CD4-positive, alpha-beta memory T cell (primary cell): ENCODE measurements at regions not wholly inside any gene's neighbourhood (a gene's known extent, or its start where the extent isn't known, plus 50 kb on each side); places are given as distances from the start of the nearest gene placed in this dataset.
"Not testable (repeated sequence)": the region's sequence is repeated elsewhere in the genome, so short reads cannot be mapped to it uniquely, and the experiment has no call there.

Experiments
- CTCF ChIA-PET: fragments of 350-600 bp; sonication (Branson Sonifier 250); formaldehyde crosslinking; loops from one replicate; lab custom pipeline; 2021; ENCODE audit warnings: inconsistent platforms; ENCODE audit not compliant: partially characterized antibody; lab: Charles Lee
- POLR2A ChIA-PET: fragments of 350-600 bp; sonication (Branson Sonifier 250); formaldehyde crosslinking; loops from one replicate; lab custom pipeline; 2021; ENCODE audit not compliant: partially characterized antibody; lab: Charles Lee
- DNase-seq, 5 donors: peaks; one replicate each; pipeline versions ENCODE4 v3.0.0 to v3.0.0-alpha.2; 2020 to 2022; ENCODE audit warnings: mixed read lengths in 1 of 5
- H3K27ac ChIP-seq: one replicate; pipeline ENCODE4 v1.7.0; 2013; ENCODE audit warnings: low read depth, low read length
- H3K27me3 ChIP-seq: 2 replicates; pipeline ENCODE4 v1.7.0; 2013; ENCODE audit warnings: mild to moderate bottlenecking, low read length, moderate library complexity; ENCODE audit not compliant: insufficient read depth
- H3K36me3 ChIP-seq: 2 replicates; pipeline ENCODE4 v1.7.0; 2013; ENCODE audit warnings: mild to moderate bottlenecking, low read length, moderate library complexity; ENCODE audit not compliant: insufficient read depth
- H3K4me1 ChIP-seq: 2 replicates; pipeline ENCODE4 v1.7.0; 2013; ENCODE audit warnings: mild to moderate bottlenecking, low read length, moderate library complexity; ENCODE audit not compliant: insufficient read depth
- H3K4me3 ChIP-seq, 2 donors: one replicate each; pipeline ENCODE4 v1.7.0; 2013; ENCODE audit warnings: low read length in 2 of 2, mild to moderate bottlenecking in 1 of 2
- H3K9me3 ChIP-seq, 2 donors: one replicate each; pipeline ENCODE4 v1.7.0; 2013; ENCODE audit warnings: low read length in 2 of 2, control low read depth in 1 of 2; ENCODE audit not compliant: control insufficient read depth in 1 of 2
- H3K27ac Mint-ChIP-seq, 7 donors: one replicate each; pipeline ENCODE4 v1.8.0; 2020 to 2021; ENCODE audit warnings: mixed read lengths in 7 of 7, mild to moderate bottlenecking in 6 of 7, inconsistent platforms in 3 of 7, moderate library complexity in 3 of 7
- H3K27me3 Mint-ChIP-seq, 2 donors: one replicate each; pipeline ENCODE4 v1.8.0; 2020 to 2021; ENCODE audit warnings: mixed read lengths in 2 of 2
- H3K36me3 Mint-ChIP-seq, 2 donors: one replicate each; pipeline ENCODE4 v1.8.0; 2020 to 2021; ENCODE audit warnings: mixed read lengths in 2 of 2, inconsistent platforms in 1 of 2, mild to moderate bottlenecking in 1 of 2
- H3K4me1 Mint-ChIP-seq, 4 donors: one replicate each; pipeline ENCODE4 v1.8.0; 2020 to 2021; ENCODE audit warnings: mixed read lengths in 4 of 4, mild to moderate bottlenecking in 1 of 4
- H3K4me3 Mint-ChIP-seq, 8 donors: one replicate each; pipeline ENCODE4 v1.8.0; 2020 to 2021; ENCODE audit warnings: mixed read lengths in 8 of 8, mild to moderate bottlenecking in 7 of 8, moderate library complexity in 6 of 8, inconsistent platforms in 3 of 8
- H3K9me3 Mint-ChIP-seq, 8 donors: one replicate each; pipeline ENCODE4 v1.8.0; 2020 to 2021; ENCODE audit warnings: mixed read lengths in 8 of 8, mild to moderate bottlenecking in 5 of 8, inconsistent platforms in 3 of 8, moderate library complexity in 1 of 8
- intact Hi-C: fragments of 100-400 bp; cut with micrococcal nuclease; formaldehyde crosslinking; loops from one replicate; pipeline ENCODE4 v1.15.1; 2023

DNA sequence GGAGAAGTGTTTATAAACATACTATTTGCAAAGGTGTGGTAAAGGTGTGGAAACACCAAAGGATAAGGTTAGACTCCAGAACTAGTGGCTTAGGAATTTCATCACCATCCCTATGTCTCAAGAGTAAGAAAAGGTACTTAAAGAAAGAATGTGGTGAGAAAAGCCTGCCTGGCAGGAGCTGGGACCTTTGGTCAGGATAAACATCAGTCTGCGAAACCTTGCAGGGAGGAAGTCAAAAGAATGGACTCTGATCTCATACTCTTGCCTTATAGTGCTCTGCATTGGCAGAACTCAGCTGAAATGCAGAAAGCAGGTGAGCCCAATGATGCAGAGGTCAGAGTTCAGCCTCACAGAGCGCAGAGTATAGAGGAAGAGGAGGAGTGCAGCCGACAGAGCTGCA is 97.2 kb upstream of the NR3C2 start:
- Mint-ChIP-seq H3K36me3 (peaks cover 4 to 7% of the 10 kb centered on the region in 2 donors), H3K27me3 (peaks cover 0 to 1% of the 10 kb centered on the region in 2 donors), H3K4me1 (no peaks in the 10 kb centered on the region), H3K4me3 (no peak overlapping the region), H3K27ac (no peak overlapping the region), H3K9me3 (peaks cover 1 to 20% (median 8%) of the 10 kb centered on the region in 8 donors)
- Histone ChIP-seq H3K4me1 (no peaks in the 10 kb centered on the region), H3K9me3 (no peaks in the 10 kb centered on the region), H3K27ac (no peak overlapping the region), H3K36me3 (no peaks in the 10 kb centered on the region), H3K27me3 (no peaks in the 10 kb centered on the region), H3K4me3 (no peak overlapping the region)
- intact Hi-C loops, result no loop called here
- CTCF ChIA-PET, result no interaction called here
- POLR2A ChIA-PET, result no interaction called here
- no peak for DNase-seq

DNA sequence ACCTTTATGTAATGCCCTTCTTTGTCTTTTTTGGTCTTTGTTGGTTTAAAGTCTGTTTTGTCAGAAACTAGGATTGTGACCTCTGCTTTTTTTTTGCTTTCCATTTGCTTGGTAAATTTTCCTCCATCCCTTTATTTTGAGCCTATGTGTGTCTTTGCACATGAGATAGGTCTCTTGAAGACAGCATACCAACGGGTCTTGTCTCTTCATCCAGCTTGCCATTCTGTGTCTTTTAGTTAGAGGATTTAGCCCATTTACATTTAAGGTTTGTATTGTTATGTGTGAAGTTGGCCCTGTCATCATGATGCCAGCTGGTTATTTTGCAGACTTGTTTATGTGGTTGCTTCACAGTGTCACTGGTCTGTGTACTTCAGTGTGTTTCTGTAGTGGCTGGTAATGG is 91.6 kb upstream of the NR3C2 start:
- H3K9me3 Mint-ChIP-seq, result peaks cover 4 to 62% (median 36%) of the 10 kb centered on the region in 8 donors
- H3K4me3 ChIP-seq, H3K27me3 ChIP-seq, H3K4me1 Mint-ChIP-seq, H3K4me1 ChIP-seq, H3K36me3 Mint-ChIP-seq, H3K9me3 ChIP-seq, DNase-seq, POLR2A ChIA-PET, H3K4me3 Mint-ChIP-seq, H3K36me3 ChIP-seq, H3K27ac Mint-ChIP-seq, H3K27me3 Mint-ChIP-seq, H3K27ac ChIP-seq, intact Hi-C loops, CTCF ChIA-PET: not testable (repeated sequence)

DNA sequence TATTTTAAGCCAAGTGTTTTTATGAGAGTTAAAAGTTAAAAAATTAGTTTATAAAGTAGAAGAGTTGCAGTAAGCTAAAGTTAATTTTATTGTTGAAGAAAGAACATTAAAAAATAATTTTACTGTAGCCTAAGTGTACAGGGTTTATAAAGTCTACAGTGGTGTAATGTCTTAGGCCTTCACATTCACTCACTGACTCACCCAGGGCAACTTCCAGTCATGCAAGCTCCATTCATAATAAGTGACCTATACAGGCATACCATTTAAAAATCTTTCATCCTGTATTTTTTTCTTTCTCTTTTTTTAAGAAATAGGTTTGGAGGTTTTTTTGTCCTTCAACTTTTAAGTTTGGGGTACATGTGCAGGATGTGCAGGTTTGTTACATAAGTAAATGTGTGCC is 87.9 kb upstream of the NR3C2 start:
- CTCF ChIA-PET, result no interaction called here
- Mint-ChIP-seq H3K4me1 (no peaks in the 10 kb centered on the region), H3K36me3 (peaks cover 0 to 10% of the 10 kb centered on the region in 2 donors), H3K27me3 (peaks cover 0 to 3% of the 10 kb centered on the region in 2 donors), H3K9me3 (peaks cover 4 to 49% (median 34%) of the 10 kb centered on the region in 8 donors), H3K27ac (no peak overlapping the region), H3K4me3 (no peak overlapping the region)
- intact Hi-C loops, result no loop called here
- Histone ChIP-seq H3K9me3 (no peaks in the 10 kb centered on the region), H3K27ac (no peak overlapping the region), H3K27me3 (no peaks in the 10 kb centered on the region), H3K4me1 (no peaks in the 10 kb centered on the region), H3K36me3 (no peaks in the 10 kb centered on the region), H3K4me3 (no peak overlapping the region)
- POLR2A ChIA-PET, result no interaction called here
- DNase-seq, result no peak

DNA sequence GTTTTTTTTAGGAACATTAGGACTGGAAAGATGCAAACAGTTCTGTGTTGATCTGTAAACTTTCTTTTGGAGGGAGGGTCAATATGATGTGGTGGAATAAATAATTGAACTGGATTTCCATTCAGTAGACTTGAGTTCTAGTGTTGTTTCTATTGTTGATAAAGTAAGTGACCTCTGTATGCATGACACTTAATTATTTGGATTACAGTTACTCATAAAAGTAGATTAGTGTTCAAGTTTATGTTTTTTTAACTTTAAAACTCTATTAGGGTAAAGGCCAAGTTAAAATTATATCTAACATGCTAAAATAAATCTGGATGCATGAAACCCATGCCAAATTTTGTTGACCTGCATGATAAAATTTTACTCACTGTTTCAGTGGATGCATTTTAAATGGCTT is 85.4 kb upstream of the NR3C2 start:
- intact Hi-C loops, result no loop called here
- CTCF ChIA-PET, result no interaction called here

DNA sequence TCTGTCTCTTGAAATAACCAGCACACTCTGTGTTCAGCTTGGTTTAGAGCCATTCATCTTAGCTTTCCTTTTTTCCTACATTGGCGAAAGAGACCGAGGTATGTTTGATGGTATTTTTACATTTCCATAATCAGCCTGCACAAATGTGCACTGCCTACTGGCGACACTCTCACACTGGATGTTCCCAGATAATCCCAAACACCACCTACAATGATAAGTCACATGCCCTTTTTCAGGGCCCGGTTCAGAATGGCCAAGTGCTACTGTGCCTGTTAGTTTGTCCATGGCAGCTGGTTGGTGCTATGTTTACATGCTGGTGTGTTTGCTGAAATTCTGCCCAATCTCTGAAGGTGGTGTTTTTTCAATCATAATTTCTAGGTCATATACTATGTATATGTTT is 80.8 kb upstream of the NR3C2 start:
- Mint-ChIP-seq H3K27me3 (peaks cover 0 to 5% of the 10 kb centered on the region in 2 donors), H3K4me3 (no peak overlapping the region), H3K27ac (no peak overlapping the region), H3K9me3 (peaks cover 3 to 17% (median 7%) of the 10 kb centered on the region in 8 donors), H3K4me1 (no peaks in the 10 kb centered on the region), H3K36me3 (no peaks in the 10 kb centered on the region)
- Histone ChIP-seq H3K4me1 (no peaks in the 10 kb centered on the region), H3K9me3 (no peaks in the 10 kb centered on the region), H3K27ac (no peak overlapping the region), H3K4me3 (no peak overlapping the region), H3K36me3 (no peaks in the 10 kb centered on the region), H3K27me3 (no peaks in the 10 kb centered on the region)
- ChIA-PET CTCF (no interaction called here), POLR2A (no interaction called here)
- DNase-seq, result no peak
- intact Hi-C loops, result no loop called here

More for the DNA sequence above, 85.4 kb upstream of the NR3C2 start:
- H3K27me3 ChIP-seq, result no peaks in the 10 kb centered on the region
- no peak overlapping the region for H3K27ac Mint-ChIP-seq
- no peaks in the 10 kb centered on the region for H3K4me1 ChIP-seq
- H3K36me3 Mint-ChIP-seq, result no peaks in the 10 kb centered on the region
- no peak overlapping the region for H3K27ac ChIP-seq
- no peak for DNase-seq
- peaks cover 0 to 23% (median 11%) of the 10 kb centered on the region in 8 donors for H3K9me3 Mint-ChIP-seq
- H3K4me1 Mint-ChIP-seq, result no peaks in the 10 kb centered on the region
- POLR2A ChIA-PET, result no interaction called here
- H3K4me3 Mint-ChIP-seq, result no peak overlapping the region
- H3K4me3 ChIP-seq, result no peak overlapping the region
- H3K36me3 ChIP-seq, result no peaks in the 10 kb centered on the region
- peaks cover 0 to 2% of the 10 kb centered on the region in 2 donors for H3K27me3 Mint-ChIP-seq
- H3K9me3 ChIP-seq, result no peaks in the 10 kb centered on the region

DNA sequence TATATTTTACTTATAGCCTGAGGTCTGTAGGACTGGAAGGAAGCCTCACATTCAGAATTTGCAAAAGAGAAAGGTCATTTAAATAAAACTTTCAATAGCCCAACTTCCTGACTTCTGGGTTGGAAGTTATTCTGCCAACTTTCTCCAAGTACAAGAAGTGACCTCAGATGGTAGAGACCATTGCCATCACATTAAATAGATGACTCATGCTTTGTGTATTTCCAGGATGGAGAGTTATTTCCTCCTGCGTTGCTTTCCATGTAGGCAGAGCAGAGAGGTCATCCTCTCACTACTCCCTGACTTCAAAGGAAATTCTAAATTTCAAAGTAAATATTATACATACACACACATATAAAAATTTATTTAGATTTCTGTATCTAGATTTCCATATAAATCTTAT is 73.0 kb upstream of the NR3C2 start:
- ChIA-PET POLR2A (no interaction called here), CTCF (no interaction called here)
- Histone ChIP-seq H3K27me3 (no peaks in the 10 kb centered on the region), H3K4me3 (no peak overlapping the region), H3K27ac (no peak overlapping the region), H3K36me3 (no peaks in the 10 kb centered on the region), H3K4me1 (no peaks in the 10 kb centered on the region), H3K9me3 (no peaks in the 10 kb centered on the region)
- Mint-ChIP-seq H3K4me3 (no peak overlapping the region), H3K27ac (no peak overlapping the region), H3K27me3 (no peaks in the 10 kb centered on the region), H3K4me1 (no peaks in the 10 kb centered on the region), H3K9me3 (peaks cover 3 to 22% (median 11%) of the 10 kb centered on the region in 8 donors), H3K36me3 (no peaks in the 10 kb centered on the region)
- intact Hi-C loops, result no loop called here
- no peak for DNase-seq

DNA sequence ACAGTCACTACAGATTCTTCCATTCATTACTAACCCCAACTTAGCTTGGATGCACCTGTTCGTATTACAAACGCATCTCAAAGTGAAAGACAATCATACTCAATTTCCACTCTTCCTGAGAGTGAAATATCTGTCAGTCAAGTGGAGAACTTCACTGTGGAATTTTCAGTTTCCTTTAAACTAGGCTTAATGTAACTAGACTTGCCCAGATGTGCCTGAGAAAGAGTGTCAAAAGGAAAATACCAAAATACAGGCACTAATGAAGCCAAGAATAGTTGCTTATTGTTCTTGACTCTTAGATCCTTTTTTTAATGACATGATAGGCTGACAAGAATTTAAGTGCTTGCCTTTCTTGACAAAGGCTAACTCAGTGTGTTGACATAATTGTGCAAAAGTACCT is 72.4 kb upstream of the NR3C2 start:
- intact Hi-C loops, result no loop called here
- Histone ChIP-seq H3K27me3 (no peaks in the 10 kb centered on the region), H3K36me3 (no peaks in the 10 kb centered on the region), H3K9me3 (no peaks in the 10 kb centered on the region), H3K27ac (no peak overlapping the region), H3K4me3 (no peak overlapping the region), H3K4me1 (no peaks in the 10 kb centered on the region)
- no peaks in the 10 kb centered on the region for H3K27me3 Mint-ChIP-seq
- H3K36me3 Mint-ChIP-seq, result no peaks in the 10 kb centered on the region
- peaks cover 3 to 21% (median 9%) of the 10 kb centered on the region in 8 donors for H3K9me3 Mint-ChIP-seq
- no peak overlapping the region for H3K27ac Mint-ChIP-seq
- no peaks in the 10 kb centered on the region for H3K4me1 Mint-ChIP-seq
- H3K4me3 Mint-ChIP-seq, result no peak overlapping the region
- ChIA-PET POLR2A (no interaction called here), CTCF (no interaction called here)
- DNase-seq, result no peak

DNA sequence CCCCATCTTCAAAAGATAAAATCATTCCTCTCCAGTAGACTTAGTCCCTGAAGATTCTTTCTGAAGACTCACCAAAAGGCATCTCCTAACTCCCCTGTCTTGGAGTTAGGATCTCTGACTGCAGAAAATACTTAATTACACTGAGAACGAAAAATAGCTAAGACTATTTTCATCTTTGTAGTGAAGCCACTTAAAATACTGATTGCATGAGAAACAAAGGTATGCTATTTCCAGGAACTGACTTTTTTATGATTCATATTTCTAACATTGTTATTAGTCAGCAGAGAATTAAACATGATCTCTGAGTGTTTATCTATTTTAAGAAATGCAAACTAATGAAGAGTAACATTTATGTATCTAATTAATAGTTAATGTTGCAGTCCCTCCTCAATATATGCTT is 71.8 kb upstream of the NR3C2 start:
- Mint-ChIP-seq H3K36me3 (no peaks in the 10 kb centered on the region), H3K27ac (no peak overlapping the region), H3K4me1 (no peaks in the 10 kb centered on the region), H3K9me3 (peaks cover 0 to 18% (median 6%) of the 10 kb centered on the region in 8 donors), H3K27me3 (no peaks in the 10 kb centered on the region), H3K4me3 (no peak overlapping the region)
- Histone ChIP-seq H3K4me1 (no peaks in the 10 kb centered on the region), H3K4me3 (no peak overlapping the region), H3K36me3 (no peaks in the 10 kb centered on the region), H3K27me3 (no peaks in the 10 kb centered on the region), H3K9me3 (no peaks in the 10 kb centered on the region), H3K27ac (no peak overlapping the region)
- ChIA-PET CTCF (no interaction called here), POLR2A (no interaction called here)
- DNase-seq, result no peak
- intact Hi-C loops, result no loop called here
